NCI-H526 treated with DMSO at 0.1 percent for 48 hours (cell line): ENCODE measurements at regions not wholly inside any gene's neighbourhood (a gene's known extent, or its start where the extent isn't known, plus 50 kb on each side); places are given as distances from the start of the nearest gene placed in this dataset.
A peak's percentile ranks its signal among the peaks of the same experiment; 100 is the strongest.
"Not testable (repeated sequence)": the region's sequence is repeated elsewhere in the genome, so short reads cannot be mapped to it uniquely, and the experiment has no call there.

Source experiments
- DNase-seq: peaks from one replicate; lab custom pipeline; 2025; lab: John Stamatoyannopoulos, UW

DNA sequence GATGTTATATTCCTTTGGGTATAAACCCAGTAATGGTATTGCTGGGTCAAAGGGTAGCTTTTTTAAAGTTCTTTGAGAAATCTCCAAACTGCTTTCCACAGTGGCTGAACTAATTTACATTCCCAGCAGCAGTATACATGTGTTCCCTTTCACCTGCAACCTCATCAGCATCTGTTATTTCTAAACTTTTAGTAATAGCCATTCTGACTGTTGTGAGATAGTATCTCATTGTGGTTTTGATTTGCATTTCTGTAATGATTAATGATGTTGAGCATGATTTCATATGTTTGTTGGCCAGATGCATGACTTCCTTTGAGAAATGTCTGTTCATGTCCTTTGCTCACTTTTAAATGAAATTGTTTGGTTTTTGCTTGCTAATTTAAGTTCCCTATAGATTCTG is 553.1 kb downstream of the SLCO4C1 start:
- DNase-seq = peak; percentile 21

DNA sequence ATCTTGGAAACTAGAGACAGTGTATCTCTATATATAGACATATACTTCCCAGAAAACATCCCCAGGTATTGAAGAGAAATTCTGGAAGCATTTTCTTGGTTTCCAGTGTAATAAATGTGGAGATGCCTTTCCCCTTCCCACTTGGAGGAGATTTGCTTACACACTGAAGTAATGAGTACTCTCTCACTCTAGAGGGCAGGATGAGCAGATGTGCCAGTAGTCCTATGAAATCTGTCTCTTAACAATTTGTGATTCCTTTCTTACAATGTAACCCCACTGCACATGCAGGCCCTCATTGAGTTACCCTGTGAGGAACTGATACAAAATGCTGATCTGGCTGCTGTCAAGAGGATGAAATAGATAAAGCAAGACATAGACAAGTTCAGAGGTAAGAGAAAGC is 567.2 kb downstream of the SLCO4C1 start:
- DNase-seq = no peak

DNA sequence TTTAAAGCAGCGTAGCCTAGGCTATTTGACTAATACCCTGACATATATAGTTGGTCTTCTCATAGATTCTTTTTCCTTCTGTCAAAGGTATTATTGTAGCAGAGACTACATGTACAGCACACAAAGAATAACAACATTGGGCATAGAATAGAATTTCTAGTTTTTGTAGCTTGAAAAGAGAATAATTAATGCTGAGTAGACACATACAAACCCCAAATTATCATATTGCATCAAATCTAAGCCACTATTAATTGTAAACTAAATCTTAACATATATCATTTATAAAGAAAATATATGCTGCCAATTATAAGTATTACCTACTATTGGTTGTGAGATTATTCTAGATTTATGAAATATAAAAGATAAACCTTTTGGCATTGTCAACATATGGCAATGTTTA is 574.5 kb downstream of the SLCO4C1 start:
- no peak for DNase-seq

DNA sequence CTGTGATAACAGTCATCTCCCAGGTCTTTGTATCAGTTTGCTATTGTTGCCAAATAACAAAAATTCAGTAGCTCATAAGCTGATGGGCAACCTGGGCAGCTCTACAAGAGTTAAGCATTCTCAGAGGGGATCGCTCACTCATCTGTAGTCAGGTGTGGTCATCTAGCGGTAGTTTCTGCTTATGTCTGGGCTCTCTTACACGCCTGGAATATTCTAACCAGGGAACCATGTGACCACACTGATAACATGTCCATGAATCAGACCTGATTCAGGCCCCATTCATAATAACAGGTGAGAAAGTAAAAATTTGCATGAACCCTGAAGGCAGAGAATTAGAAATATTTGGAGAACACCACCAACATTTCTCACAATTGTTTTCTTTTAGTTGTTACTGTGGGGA is 576.1 kb downstream of the SLCO4C1 start:
- DNase-seq = no peak

DNA sequence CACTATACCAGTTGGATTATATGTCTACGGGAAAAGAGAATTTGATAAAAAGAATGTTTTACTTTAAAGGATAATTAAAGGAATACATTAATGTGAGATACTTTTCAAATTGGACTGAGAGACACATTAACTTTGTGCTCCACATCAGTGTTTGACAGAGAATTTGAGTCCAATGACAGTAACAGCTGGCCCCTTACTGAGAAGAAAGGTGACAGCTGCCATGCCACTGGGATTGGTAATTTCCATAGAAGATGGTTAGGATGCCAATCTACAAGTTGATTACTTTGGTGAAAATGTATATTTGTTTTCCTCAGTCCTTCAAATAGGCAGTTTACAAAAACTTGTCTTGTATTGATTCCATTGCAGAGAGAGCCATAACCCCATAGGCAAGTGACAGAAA is 578.4 kb downstream of the SLCO4C1 start:
- no peak for DNase-seq

DNA sequence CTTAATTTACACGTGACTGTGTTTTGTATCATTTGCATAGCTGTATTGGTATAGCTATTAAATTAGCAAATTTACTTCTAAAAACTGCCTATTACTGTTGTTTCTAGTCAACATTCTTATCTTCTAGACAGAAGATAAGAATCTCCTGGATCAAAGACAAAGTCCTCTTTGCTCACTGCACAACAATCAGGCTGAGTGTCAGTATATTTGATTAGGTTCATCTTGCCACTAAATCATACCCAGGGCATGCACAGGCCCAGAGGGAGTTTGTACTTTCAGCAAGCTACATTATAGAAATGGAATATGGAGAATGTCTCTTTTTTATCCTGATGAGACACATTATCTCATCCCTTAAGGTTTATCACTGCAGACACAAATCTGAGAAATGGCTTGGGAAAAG is 579.1 kb downstream of the SLCO4C1 start:
- DNase-seq = no peak

DNA sequence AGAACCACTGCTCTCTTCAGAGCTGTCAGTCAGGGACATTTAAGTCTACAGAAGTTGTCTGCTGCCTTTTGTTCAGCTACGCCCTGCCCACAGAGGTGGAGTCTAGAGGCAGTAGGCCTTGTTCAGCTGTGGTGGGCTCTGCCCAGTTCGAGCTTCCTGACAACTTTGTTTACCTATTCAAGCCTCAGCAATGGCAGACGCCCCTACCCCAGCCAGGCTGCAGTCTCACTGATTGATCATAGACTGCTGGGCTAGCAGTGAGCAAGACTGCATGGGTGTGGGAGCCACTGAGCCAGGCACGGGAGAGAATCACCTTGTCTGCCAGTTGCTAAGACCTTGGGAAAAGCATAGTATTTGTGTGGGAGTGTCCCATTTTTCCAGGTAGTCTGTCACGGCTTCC is 580.3 kb downstream of the SLCO4C1 start:
- DNase-seq = not testable (repeated sequence)

DNA sequence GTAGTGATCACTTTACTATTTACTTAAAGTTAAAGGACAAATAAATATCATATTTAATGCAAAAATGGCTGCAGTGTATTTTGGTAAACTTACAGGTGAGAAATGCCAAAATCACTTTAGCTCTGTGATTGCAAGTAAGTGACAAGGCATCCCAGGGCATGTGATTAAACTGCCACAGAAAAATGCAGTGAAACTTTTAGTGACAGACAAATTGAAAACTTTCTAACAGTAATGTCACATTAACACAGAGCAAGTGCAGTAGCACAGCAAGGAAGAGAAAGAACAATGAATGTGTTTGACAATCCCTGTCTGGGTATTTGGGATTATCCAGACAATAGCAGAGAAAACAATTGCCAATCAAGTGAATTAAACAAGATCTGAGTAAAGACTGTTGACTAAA is 606.8 kb downstream of the SLCO4C1 start:
- no peak for DNase-seq

DNA sequence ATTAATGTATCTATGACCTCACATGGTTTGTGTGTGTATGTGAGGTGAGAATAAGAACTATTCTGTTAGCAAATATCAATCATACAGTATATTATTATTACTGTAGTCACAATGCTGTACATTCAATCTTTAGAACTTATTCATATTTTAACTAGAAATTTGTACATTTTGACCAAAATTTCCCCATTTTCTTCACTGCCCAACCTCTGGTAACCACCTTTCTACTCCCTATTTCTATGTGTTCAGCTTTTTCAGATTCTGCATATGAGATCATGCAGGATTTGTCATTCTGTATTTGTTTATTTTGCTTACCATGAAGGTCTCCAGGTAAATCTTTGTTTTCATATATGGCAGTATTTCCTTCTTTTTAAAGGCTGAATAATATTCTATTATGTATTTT is 607.9 kb downstream of the SLCO4C1 start:
- no peak for DNase-seq

DNA sequence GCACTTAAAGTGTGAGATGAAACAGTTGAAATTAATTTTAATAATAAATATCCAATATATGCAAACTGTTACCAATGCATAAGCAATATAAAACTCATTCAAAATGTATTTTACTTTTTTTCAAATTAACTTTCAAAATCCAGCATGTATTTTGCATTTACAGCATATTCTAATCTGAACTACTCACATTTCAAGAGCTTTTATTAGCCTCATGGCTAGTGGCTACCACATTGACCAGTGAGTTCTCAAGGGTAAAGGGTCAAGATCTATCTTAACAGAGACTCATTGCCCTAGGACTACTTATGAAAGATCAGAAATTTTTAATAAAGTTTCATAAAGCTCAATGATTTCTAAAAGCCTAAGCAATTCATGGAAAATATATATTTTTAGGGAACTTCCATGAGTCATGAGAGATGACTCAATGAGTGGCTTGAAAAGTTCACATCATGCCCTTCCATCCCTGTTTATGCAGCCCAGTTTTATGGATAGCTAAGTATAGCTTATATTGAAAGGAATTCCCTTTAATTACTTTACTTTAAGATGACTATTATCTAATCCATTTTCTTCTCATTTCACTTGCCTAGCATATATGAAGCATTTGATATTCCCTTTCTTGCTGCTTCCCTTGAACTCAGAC is 608.6 kb downstream of the SLCO4C1 start:
- no peak for DNase-seq

DNA sequence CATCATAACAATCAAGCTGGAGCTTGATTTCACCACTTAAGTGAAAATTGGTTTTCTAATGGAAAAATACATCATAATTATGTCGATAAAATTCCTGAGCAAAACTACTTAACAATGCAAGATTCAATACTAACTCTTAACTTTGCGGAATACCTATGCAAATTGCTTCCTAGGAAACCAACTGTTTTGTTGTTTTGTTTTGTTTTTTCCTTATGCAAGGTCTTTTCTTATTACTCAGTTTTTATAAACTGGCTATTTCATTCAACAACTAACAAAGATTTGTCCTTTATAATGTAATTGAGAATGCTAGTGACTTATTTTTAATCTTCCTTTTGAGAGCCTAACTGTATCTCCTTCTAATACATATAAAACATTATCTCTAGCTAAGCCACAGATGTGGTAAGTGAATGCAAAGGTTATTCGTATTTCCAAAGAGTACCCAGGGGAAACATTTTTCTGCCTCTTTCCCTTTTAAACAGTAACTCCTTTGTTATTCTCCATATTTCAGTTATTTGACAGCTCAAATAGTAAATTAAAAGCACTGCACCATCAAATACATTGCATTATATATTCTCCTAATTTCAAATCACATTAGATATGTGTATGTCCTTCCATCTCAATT is 609.4 kb downstream of the SLCO4C1 start:
- DNase-seq = peak; percentile 28

DNA sequence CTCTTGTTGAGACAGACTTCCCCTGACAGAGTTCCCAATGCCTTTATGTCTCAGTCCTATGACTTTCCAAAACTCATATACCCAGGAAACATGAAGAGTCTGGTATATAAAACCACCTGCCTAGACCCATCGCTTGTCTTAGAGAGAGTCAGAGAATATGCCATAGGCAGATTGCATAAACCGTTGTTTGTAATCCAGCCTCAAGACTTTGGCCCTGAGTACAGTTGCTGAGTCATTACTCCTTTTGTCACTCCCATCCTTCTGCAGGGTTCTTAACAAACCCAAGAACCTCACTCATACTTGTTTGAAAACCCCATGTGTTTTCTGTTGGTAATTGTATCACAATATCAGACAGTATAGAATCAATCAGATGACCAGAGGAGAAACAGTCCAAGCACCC is 616.3 kb downstream of the SLCO4C1 start:
- DNase-seq = no peak

DNA sequence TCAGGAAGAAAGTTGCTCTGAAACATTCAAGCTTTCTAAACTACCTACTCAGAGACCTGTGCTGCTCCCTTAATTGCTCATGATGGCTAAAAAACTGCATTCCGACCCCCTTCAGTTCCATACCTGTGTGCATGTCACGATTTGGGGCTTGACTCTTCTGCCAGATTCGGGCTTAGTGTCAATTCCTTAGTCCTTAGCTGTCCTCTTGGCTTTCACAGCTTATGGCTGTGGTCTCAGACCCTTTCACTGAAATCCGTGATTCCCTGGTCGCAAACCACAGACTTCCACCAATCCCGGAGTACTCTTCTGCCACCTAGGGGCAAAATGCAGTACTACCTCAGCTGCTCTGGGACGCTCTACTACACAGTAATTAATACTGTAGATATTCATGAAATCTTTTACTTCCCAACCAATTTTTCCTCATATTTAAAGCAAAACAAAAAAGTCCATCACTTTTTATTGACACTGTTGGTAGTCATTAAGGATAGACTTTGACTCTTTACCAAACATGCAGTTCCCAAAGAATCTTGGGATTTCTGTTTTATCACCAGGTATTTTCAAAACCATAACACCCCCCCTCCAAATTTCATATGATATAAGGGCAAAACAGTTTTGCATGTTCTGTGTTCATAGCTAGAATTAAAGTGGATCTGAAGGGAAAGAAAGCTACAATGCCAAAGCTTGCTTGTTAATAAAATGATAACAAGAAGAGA is 617.4 kb downstream of the SLCO4C1 start:
- peak; percentile 2 for DNase-seq

DNA sequence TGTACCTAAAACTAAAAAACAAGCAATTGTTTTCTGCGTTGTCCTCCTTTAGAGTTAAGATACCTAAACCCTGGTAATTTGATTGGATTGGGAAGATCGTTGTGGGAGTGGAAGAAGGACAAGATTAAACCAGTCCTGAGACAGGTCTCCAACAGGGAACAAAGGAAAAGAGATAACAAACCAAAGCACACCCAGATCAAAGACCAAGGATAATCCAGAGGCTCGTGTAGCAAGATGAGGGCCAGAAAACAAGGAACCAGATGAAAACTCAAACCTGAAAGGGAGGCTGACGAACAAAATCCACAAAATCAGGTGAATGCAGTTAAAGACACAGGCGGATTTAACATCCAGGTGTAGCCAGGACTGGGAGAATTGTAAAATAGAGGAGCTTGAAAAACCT is 618.1 kb downstream of the SLCO4C1 start:
- no peak for DNase-seq

DNA sequence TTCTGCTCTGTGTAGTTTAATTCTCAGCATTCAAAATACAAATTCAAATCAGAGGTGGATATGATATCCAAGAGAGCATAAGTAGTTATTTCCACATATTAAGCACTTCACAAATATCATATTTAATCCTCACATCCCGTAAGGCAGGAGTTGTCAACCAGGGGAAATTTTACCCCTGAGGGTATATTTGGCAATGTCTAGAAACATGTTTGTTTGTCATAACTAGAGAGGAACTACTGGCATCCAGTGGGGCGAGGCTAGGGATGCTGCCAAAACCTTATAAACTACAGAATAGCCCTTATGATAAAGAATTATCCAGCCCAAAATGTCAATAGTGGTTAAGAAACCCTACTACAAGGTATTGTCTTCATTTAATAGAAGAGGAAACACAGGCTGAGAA is 619.4 kb downstream of the SLCO4C1 start:
- DNase-seq = no peak

DNA sequence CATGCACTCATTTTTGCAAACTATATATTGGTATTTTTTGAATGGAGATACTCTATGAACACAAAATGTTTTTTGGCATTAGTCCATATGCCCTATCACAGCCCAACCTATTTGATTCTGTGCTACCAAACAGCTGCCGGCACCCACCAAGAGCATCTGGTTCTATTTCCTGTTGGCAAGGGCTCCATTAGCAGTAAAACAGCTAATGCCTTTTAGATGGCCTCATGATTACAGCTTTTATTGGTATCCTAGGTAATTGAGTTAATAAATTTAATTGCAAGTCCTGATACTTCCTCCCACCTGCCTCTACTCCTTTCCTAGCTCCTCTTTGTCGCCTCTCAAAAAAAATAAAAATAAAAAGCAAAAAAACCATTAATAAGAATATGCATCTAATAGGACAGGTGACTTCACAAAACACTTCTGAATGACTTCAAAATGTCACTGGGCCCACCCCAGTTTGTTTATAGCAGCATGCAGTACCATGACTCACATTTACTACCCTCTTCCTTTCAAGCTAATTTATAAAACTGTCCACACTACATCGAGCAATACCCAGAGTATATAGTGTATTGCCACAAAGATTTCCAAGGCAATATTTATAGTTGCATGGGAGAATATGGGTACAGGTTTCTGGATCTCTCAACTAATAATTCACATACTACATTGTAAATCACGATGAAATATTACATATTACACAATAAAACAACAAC is 620.4 kb downstream of the SLCO4C1 start:
- no peak for DNase-seq

DNA sequence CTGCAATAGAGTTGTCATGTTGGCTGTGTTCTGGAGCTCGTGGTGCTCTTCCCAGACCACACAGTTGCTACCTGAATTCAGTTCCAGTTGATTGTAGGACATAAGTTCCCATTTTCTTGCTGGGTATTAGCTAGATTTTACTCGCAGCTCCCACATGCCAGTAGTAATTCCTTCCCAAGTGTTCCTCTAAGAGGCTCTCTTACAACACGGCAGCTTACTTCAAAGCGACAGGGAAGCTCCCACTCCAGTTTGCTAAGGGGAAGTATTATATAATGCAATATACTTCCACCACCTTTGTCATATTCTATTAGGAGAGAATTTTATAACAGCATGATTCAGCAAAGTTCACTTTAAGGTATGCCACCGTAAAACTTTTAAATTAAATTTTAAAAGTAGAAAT is 623.0 kb downstream of the SLCO4C1 start:
- DNase-seq = no peak

DNA sequence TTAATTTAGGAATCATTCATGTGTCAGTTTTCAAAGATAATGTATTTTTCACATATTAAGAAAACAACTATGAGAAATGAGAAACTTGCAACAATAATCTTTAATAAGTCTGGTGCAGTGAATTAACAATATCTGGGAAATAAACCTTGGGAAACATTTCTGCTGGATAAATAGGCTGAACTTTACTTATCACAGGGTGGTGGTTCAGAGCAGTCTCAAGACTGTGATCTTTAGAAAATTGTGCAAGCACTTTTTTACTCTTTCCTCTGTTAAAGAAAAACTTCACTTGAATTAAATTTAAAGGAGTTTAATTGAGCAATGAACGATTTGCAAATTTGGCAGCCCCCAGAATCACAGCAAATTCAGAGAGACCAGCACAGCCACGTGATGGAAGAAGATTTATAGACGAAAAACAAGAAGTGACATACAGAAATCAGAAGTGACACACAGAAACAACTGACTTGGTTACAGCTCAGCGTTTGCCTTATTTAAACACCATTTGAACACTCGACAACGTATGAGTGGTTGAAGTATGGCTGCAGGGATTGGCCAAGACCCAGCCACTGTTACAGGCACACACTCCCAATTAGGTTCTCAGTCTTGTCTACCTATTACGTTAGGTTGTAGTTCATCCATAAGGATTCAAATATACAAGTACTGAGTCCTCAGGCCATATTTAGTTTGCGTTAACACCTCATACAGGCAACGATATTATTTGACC is 631.9 kb downstream of the SLCO4C1 start:
- no peak for DNase-seq

DNA sequence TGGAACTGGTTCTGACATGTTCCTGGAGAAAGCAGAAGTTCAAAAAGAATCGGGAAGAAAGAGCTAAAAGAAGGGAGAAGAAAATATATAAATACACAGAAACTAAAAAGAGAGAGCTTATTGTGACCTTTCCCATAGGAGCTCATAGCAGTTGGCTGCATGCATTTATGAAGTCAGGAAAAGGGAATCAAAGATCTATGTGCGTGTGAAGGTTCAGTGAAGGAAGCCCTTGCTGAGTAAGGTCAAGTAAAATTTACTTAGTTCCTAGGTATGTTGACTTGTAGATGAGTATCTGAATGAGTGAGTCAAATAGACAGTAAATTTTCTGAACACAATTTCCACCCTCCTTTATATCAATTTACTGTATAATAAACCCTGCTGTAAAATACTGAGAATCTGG is 632.5 kb downstream of the SLCO4C1 start:
- no peak for DNase-seq

DNA sequence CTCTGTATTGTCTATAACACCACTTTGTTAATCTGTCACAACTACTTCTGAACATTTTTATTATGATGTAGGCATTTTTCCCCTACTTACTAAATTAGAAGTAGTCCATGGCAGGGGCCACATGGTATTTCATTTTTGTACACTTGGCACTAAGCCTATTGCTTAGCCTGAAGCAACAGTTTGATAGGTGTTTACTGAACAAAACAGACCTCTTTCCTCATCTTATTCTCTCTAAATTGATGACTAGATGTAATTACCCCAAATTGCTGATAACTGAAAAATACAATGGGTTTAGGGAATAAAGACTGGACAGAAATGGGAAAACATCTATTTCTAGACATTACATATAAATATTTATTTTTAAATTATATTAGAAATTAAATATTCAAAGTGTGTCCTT is 633.8 kb downstream of the SLCO4C1 start:
- DNase-seq = no peak

DNA sequence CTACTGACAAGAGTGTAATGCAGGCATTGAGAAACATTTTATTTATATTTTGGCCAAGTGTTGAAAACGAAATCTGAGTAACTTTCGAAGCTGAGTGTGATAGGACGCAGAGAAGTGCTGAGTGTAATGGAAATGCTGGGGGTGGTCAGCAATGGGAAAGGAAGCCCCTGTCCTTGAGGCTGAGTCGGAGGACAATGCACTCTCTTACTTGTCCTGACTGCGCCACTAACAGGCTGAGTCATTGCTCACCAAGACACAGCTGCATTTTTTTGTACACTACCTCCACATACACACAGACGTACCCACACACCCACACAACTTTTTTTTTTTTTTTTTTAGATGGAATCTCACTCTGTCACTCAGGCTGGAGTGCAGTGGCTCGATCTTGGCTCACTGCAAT is 637.7 kb downstream of the SLCO4C1 start:
- no peak for DNase-seq

DNA sequence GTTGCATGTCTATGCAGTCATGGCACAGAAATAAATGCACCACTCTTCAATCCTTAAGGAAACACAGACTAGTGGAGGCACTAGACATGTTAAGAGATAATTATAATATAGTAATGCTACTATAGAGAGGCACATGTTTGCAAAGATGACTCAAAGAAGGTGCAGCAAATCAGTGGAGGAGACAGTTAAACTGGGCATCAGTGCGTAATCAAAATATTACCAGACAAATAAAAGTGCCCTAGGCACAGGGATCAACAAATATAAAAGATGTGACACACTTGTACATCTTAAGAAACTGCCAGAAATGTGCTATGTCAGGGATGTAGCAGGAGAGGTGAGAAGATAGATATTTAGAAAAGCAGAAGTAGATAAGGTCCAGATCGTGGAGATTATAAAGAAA is 642.1 kb downstream of the SLCO4C1 start:
- DNase-seq = no peak
